Heart right ventricle (tissue), 16 donors: ENCODE measurements at regions not wholly inside any gene's neighbourhood (a gene's known extent, or its start where the extent isn't known, plus 50 kb on each side); places are given as distances from the start of the nearest gene placed in this dataset.

Experiments
- ATAC-seq, 8 donors: fragments of 200-7000 bp; cut with Tn5 transposase; one replicate each; pipeline ENCODE4 v1.9.1; 2020; ENCODE audit warnings: mild to moderate bottlenecking in 8 of 8, moderate library complexity in 8 of 8, moderate number of reproducible peaks in 1 of 8
- DNase-seq, 2 donors: peaks; one replicate each; pipeline ENCODE4 v3.0.0-alpha.2; 2020
- H3K27ac ChIP-seq, 10 donors: fragments of 200-600 bp; sonication (generic) in 2 of 10; one replicate each; pipeline versions ENCODE4 v1.5.0 to v1.8.0; 2020 to 2022; ENCODE audit warnings: mild to moderate bottlenecking in 3 of 10
- H3K27me3 ChIP-seq, 7 donors: fragments of 200-600 bp; one replicate each; pipeline ENCODE4 v1.8.0; 2021 to 2022; ENCODE audit warnings: mild to moderate bottlenecking in 2 of 7
- H3K36me3 ChIP-seq, 9 donors: fragments of 200-600 bp; sonication (generic) in 1 of 9; one replicate each; pipeline versions ENCODE4 v1.5.0 to v1.8.0; 2020 to 2022; ENCODE audit warnings: mild to moderate bottlenecking in 2 of 9
- H3K4me1 ChIP-seq, 9 donors: fragments of 200-600 bp; sonication (generic) in 1 of 9; one replicate each; pipeline versions ENCODE4 v1.5.0 to v1.8.0; 2020 to 2022; ENCODE audit warnings: mild to moderate bottlenecking in 4 of 9
- H3K4me3 ChIP-seq, 10 donors: fragments of 200-600 bp; sonication (generic) in 2 of 10; one replicate each; pipeline versions ENCODE4 v1.5.0 to v1.8.0; 2020 to 2022; ENCODE audit warnings: mild to moderate bottlenecking in 7 of 10, moderate library complexity in 2 of 10
- H3K9me3 ChIP-seq, 11 donors: fragments of 200-600 bp in 10 of 11; sonication (generic) in 2 of 11; one replicate each; pipeline versions ENCODE4 v1.5.0 to v1.8.0; 2013 to 2022; ENCODE audit warnings: mild to moderate bottlenecking in 2 of 11, control low read depth in 1 of 11, moderate library complexity in 1 of 11
- CTCF ChIP-seq, 9 donors: fragments of 200-600 bp; sonication (generic) in 2 of 9; IDR thresholded peaks; one replicate each; pipeline versions ENCODE4 v1.5.0 to v1.8.0; 2021 to 2022; ENCODE audit warnings: antibody characterized with exemption in 9 of 9, mild to moderate bottlenecking in 5 of 9, moderate library complexity in 1 of 9
- WGBS, 2 donors: extraction: QIAGEN DNeasy Blood & Tissue Kit; methylation state at CpG; one replicate each; pipeline ENCODE4 v1.1.7; 2013; ENCODE audit warnings: inconsistent platforms in 1 of 2; 5-methylcytosine and 5-hydroxymethylcytosine counted together
- intact Hi-C, 10 donors: fragments of 100-400 bp; cut with DNase I; formaldehyde crosslinking; loops; one replicate each; pipeline versions ENCODE4 v1.11.1 to v1.14.2; 2022
- donor health status: Arrhythmogenic right ventricular cardiomyopathy.
- donor health status: ischemic (EF 13 %, LVEDD 7.1; RV severe dilation, severe dysfunction).
- donor health status: healthy with polysubstance abuse.
- donor health status: DM: no; HTN: yes; CAD: no.
- donor health status: DM: no; HTN: no; CAD: no.
- donor health status: ischemic (EF 25% LVEDD 6.9; RV normal size, moderate dysfunction).
- donor health status: ischemic (EF 25% LVEDD 5.7; RV mildly dilated, moderate dysfunction).
- donor health status: healthy.
- donor health status: DM: yes; HTN: yes; CAD: no.
- donor health status: Ischemic cardiomyopathy.
- donor health status: ischemic (EF 35%, LVEDD 5.7; RV mildly dilated, moderate dysfunction).
- donor health status: nonischemic (EF 11% LVEDD 7.7; RV severe dilation, severe dysfunction).
- donor health status: DM: yes; HTN: yes; CAD: no.
- donor health status: PGD.
- donor health status: ischemic (EF 29% LVEDD 5.4; RV normal size, mild dysfunction).
- donor health status: nonischemic (EF 23%, LVEDD 6.1; RV moderate dilation, normal function).

GRCh38 chr11:112882494-112883381, 78.5 kb upstream of the NCAM1 start:
- H3K27ac ChIP-seq = peak overlapping the region in 6 of 10 donors; percentile 70 to 89 (median 80)
- no peaks in the 10 kb centered on the region for H3K9me3 ChIP-seq
- no peaks in the 10 kb centered on the region for H3K36me3 ChIP-seq
- WGBS, 2 donors = 32 to 46% methylated on average over 6 of the region's 6 CpGs
- peak; percentile 31 to 48 for DNase-seq
- ATAC-seq = peak; percentile 17 to 81 (median 76)
- intact Hi-C loops = loop anchor here in 1 of 10 donors (5.0 kb wide), 1 partner anchor 75 kb away; no protein-coding TSS in a partner anchor
- peaks cover 0 to 31% (median 12%) of the 10 kb centered on the region in 9 donors for H3K4me1 ChIP-seq
- no peak for TF ChIP-seq CTCF (IDR thresholded peaks at IDR 0.05)
- H3K4me3 ChIP-seq = no peak overlapping the region
- H3K27me3 ChIP-seq = no peaks in the 10 kb centered on the region

- H3K9me3 ChIP-seq = no peaks in the 10 kb centered on the region
- intact Hi-C loops = loop anchor here in 1 of 10 donors (5.0 kb wide), 1 partner anchor 73 kb away; no protein-coding TSS in a partner anchor
Observed at GRCh38 chr11:112884012-112884767, 77.0 kb upstream of the NCAM1 start.

GRCh38 chr11:112885744-112886433, 75.3 kb upstream of the NCAM1 start:
- ATAC-seq = no peak
- no peaks in the 10 kb centered on the region for H3K36me3 ChIP-seq
- 88 to 90% methylated on average over 7 of the region's 7 CpGs for WGBS, 2 donors
- peaks cover 0 to 27% (median 12%) of the 10 kb centered on the region in 9 donors for H3K4me1 ChIP-seq
- H3K4me3 ChIP-seq = no peak overlapping the region
- TF ChIP-seq CTCF (IDR thresholded peaks at IDR 0.05) = no peak
- H3K9me3 ChIP-seq = no peaks in the 10 kb centered on the region
- no peak for DNase-seq
- no peaks in the 10 kb centered on the region for H3K27me3 ChIP-seq
- intact Hi-C loops = no loop called here
- no peak overlapping the region for H3K27ac ChIP-seq

More at GRCh38 chr11:112884012-112884767, 77.0 kb upstream of the NCAM1 start:
- Histone ChIP-seq H3K36me3 (no peaks in the 10 kb centered on the region), H3K27ac (no peak overlapping the region), H3K27me3 (no peaks in the 10 kb centered on the region), H3K4me3 (no peak overlapping the region), H3K4me1 (peaks cover 0 to 31% (median 12%) of the 10 kb centered on the region in 9 donors)
- WGBS, 2 donors = 72 to 79% methylated on average over 5 of the region's 5 CpGs
- ATAC-seq (no peak), DNase-seq (no peak)
- no peak for TF ChIP-seq CTCF (IDR thresholded peaks at IDR 0.05)
